ENCODE measurements at regions not wholly inside any gene's neighbourhood (a gene's known extent, or its start where the extent isn't known, plus 50 kb on each side); places are given as distances from the start of the nearest gene placed in this dataset.

- Histone ChIP-seq H2BK5ac (ENCODE audit: low read depth, low read length) (no peak overlapping the region), H4K5ac (ENCODE audit: insufficient read length, low read depth, low read length) (no peak overlapping the region), H3K9me3 (ENCODE audit: insufficient read depth in 2 of 2, low read depth in 1 of 2, low read length in 1 of 2) (peaks cover 0 to 3% of the 10 kb centered on the region in 2 experiments; a peak in 1 of 4 replicates), H2AK5ac (ENCODE audit: low read depth, low read length) (no peak overlapping the region), H4K91ac (replicated peaks; ENCODE audit: insufficient read length, low read length) (no peak overlapping the region), H3K79me2 (ENCODE audit: control insufficient read depth in 1 of 2, insufficient read depth in 2 of 2, low read length in 2 of 2) (no peaks in the 10 kb centered on the region), H4K20me1 (replicated peaks in 1 of 2; ENCODE audit: control insufficient read depth in 1 of 2, insufficient read depth in 2 of 2, low read length in 2 of 2) (no peaks in the 10 kb centered on the region), H3K23me2 (ENCODE audit: low read depth, low read length) (no peaks in the 10 kb centered on the region), H4K8ac (ENCODE audit: extremely low read depth, insufficient read depth, low read length) (no peak overlapping the region), H3K27ac (ENCODE audit: low read depth, low read length) (no peak overlapping the region), H3K4ac (replicated peaks; ENCODE audit: insufficient read length, low read depth, low read length) (no peak overlapping the region), H3K4me1 (replicated peaks in 1 of 4; ENCODE audit: control insufficient read depth in 3 of 4, insufficient read depth in 4 of 4, low read length in 3 of 4) (no peaks in the 10 kb centered on the region), H3K23ac (ENCODE audit: insufficient read length) (no peak overlapping the region), H3K56ac (replicated peaks; ENCODE audit: insufficient read length, low read depth, low read length) (no peak overlapping the region), H2BK120ac (replicated peaks; ENCODE audit: low read depth, low read length) (no peak overlapping the region), H3K4me3 (ENCODE audit: extremely low read depth in 1 of 4, insufficient read depth in 2 of 4, low read depth in 3 of 4, low read length in 4 of 4) (no peak overlapping the region), H3K4me2 (ENCODE audit: insufficient read depth in 1 of 2, low read depth in 2 of 2, low read length in 2 of 2) (no peak overlapping the region), H3K36me3 (ENCODE audit: control insufficient read depth in 2 of 4, insufficient read depth in 4 of 4, low read length in 3 of 4) (no peaks in the 10 kb centered on the region), H2BK15ac (ENCODE audit: low read length) (no peak overlapping the region), H3K18ac (ENCODE audit: extremely low read depth, low read length) (no peak overlapping the region), H3K14ac (ENCODE audit: insufficient read length) (no peak overlapping the region), H2BK20ac (ENCODE audit: low read length) (no peak overlapping the region), H3K79me1 (ENCODE audit: low read depth, low read length) (no peaks in the 10 kb centered on the region), H2AFZ (ENCODE audit: low read length) (no peak overlapping the region), H3K9ac (replicated peaks in 1 of 4; ENCODE audit: extremely low read depth in 1 of 4, low read depth in 3 of 4, low read length in 3 of 4) (no peak overlapping the region), H3K27me3 (replicated peaks in 1 of 4; ENCODE audit: control insufficient read depth in 3 of 4, extremely low read depth in 1 of 4, insufficient read depth in 3 of 4, low read length in 3 of 4) (no peaks in the 10 kb centered on the region), H2BK12ac (ENCODE audit: low read depth, low read length) (no peak overlapping the region)
- ChIA-PET POLR2A (ENCODE audit: partially characterized antibody) (no interaction called here), CTCF (ENCODE audit: partially characterized antibody) (no interaction called here)
- WGBS, 2 experiments (ENCODE audit: extremely low coverage in 1 of 2, insufficient coverage in 1 of 2, insufficient read length in 1 of 2, insufficient replicate concordance in 2 of 2, low coverage in 1 of 2, low lambda C conversion rate in 2 of 2, missing lambda C conversion rate in 1 of 2), result 89% methylated on average over 4 of the region's 4 CpGs; no CpG with 5 or more reads in 1 of the 2 experiments
- no peak for TF ChIP-seq SAP30 (IDR thresholded peaks at IDR 0.05; ENCODE audit: insufficient read depth, insufficient replicate concordance, low read length)
- TF ChIP-seq CEBPB (IDR thresholded peaks at IDR 0.05; ENCODE audit: low read depth, low read length), result peak; percentile 71; the same call in 1 of the 2 replicates
- DNase-seq (ENCODE audit: low read depth in 1 of 2, low spot score in 2 of 2) (no peak), FAIRE-seq (no peak)
Measured at GRCh38 chr5:153018121-153018520, 472.3 kb upstream of the GRIA1 start.
